Right kidney (tissue), 1 donor: ENCODE measurements at regions not wholly inside any gene's neighbourhood (a gene's known extent, or its start where the extent isn't known, plus 50 kb on each side); places are given as distances from the start of the nearest gene placed in this dataset.
"Not testable (repeated sequence)": the region's sequence is repeated elsewhere in the genome, so short reads cannot be mapped to it uniquely, and the experiment has no call there.

ENCODE experiments used
- DNase-seq: peaks from one replicate; pipeline ENCODE4 v3.0.0-alpha.2; 2016

DNA sequence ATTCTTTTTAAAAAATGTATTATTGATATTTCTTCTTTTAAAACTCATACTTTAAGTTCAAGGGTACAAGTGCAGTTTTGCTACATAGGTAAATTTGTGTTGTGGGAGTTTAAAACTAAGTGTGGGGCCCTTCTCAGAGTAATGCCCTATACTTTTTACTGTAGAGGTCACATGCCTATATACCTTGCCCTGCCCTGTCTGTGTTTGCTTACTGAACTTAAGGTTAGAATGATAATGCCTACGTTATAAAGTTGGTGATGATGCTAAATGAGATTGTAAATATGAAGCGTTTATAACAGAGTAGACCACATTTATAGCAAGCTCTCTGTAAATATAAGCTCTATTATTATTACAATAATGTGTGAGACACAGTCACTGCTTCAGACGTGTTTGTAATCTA lies 261.9 kb downstream of the RASSF9 start:
- DNase-seq: no peak

DNA sequence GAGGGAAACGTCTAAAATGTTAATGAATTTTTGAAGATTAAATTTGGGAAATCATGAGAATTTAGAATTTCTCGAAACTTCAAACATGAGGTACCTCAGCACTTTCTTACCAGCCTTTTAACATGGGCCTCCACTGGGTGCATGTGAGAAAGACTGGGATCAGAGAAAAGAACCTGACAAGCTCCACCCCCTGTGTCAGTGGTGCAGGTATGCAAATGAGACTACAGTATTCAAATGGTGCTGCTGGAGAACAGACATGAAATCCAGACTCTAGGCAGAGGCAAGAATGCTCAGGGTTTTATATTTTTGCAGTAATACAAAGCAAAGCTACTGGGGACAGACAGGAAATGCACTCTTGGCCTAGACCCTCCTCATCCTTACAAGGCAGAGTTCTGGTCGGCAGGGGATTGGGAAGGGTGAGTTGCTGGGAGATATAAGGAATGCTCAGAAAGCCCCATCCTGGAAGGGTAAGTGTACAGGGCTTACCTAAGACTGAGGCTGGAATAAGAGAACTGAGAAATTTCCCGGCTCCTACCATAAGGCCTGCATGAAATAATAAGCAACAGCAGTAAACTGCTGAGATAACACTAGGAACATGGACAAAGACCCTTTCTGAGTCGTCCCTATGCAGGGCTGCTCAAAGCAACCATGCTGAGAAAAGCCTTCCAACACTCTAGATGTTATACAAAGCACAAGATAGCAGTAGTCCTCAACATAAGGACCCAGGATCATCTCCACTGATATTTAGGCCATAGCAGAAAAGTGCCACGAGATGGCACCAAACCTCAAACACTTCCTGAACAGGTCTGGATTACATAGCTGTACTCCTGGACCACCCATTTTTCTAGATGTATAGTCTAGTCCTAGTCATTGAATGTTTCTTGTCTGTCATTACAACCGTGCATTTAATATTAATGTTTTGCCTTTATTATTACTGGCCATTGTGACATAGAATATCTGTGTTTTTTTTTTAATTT lies 260.8 kb downstream of the RASSF9 start:
- peak; percentile 17 for DNase-seq

DNA sequence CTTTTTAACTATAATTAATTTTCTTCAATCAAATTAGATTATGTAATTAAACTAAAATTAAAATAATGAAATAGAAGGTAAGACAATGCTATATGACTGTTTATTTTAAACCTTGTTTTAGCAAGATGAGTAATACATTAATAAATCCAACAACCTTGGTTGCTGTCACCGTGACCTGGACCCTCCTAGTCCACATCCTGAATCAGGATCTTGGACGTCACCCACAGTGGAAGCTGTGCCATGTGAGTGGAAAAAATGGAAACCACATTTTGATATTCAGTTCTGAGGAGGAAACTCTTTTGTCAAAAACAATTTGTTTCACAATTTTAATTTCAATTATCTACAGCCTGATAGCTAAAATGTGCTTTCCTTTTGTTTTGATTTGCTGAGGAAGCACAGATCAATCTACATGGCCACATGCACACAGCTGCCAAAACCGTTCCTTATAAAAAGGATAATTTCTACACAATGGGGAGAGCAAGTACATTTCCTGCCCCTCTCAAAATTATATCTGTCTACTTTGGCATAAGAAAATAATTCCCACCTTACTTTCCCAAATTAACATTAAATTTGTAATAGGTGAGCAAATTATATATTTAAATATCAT lies 255.5 kb downstream of the RASSF9 start:
- no peak for DNase-seq

DNA sequence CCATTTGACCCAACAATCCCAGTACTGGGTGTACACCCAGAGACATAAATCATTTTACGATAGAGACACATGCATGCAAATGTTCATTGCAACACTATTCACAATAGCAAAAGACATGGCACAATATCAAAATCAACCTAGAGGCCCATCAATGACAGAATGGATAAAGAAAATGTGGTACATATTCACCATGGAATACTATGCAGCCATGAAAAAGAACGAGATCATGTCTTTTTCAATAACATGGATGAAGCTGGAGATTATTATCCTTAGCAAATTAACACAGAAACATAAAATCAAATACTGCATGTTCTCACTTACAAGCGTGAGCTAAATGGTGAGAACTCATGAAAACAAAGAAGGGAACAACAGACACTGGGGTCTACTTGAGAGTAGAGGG lies 249.1 kb downstream of the RASSF9 start:
- no peak for DNase-seq

DNA sequence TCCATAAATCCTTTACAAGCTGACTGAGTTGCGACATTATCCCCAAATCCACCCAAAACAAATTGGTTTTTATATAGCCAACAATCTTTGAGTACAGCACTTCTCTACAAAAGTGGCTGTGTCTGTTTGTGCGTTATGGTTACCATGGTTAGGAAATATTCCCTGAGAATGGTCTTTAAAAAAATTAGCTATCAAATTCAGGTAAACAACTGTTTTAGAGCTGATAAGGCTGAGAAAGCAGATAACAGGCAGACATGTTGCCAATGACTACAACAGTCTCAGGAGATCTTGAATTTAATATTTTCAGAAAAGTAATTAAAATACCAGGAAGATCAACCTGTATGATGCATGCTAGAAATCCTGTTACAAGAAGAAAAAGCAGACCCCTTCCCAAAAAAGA lies 248.0 kb downstream of the RASSF9 start:
- DNase-seq: no peak

DNA sequence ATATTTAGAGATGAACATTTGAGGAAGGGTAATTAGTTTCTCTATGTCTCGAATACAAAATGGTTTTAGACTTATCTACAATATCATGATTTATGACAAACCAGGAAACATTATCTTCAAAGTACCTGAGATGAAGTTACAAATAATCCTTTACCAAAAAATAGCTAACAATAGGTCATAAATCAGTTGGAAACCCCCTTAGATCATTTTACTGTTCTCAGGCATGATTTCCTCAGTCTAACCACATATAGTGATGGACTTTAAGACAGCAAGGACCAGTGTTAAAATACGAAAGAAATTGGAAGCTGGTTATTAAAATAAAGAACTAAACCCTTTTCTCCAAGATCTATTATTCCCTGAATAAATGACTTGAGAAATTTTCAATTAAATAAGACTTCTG lies 235.4 kb downstream of the RASSF9 start:
- no peak for DNase-seq

DNA sequence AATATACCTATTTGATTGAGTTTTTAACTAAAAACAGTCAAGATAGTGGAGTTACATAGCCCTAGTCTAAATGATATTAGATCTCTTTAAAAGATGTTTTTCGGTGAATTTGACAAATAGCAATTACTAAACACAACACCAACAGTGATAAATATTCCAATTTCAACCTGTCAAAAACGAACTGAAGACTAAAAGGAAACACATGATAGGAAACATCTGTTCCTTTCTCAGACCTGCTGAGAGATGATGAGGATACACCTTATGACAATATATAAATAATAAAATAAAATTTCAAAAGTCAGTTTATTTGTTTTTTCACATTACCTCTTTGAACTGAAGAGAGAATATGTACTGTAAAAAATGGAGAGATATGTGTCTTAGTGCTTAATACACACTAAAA lies 232.7 kb downstream of the RASSF9 start:
- DNase-seq: no peak

DNA sequence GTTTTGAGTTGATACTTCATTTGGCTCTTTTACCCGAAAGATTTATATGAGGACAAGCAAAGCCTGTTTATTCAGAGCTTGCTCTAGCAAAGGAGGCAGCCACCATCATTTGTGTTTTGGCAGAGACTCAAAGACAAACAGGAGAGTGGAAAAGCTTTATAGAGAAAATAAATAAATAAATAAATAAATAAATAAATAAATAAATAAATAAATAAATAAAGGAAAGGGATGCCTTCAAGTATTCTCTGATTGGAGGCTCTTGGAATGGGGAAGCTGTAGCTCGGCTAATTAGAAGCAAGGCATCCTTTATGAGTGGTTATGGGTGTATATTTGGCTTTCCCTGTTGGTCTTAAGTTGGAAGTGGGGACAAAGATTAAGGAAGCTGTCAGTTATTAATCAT lies 229.8 kb downstream of the RASSF9 start:
- DNase-seq: no peak

DNA sequence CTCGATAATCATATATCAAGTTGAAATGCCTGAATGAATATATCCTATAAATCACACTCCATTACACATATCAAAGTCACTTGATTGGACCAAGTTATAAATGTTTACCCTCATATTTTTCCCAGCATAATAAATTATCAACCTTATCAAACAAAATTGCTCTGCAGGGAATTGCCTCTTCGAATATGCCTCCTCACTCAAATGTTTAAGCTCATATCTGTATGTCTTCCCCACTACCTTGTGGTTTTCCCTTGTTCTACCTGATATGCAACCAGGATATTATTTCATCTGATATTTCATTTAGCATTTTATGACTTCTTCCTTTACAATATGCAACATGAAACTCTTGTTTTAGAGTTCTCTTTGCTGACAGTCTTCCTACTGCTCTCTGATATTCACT lies 226.4 kb downstream of the RASSF9 start:
- DNase-seq: no peak

DNA sequence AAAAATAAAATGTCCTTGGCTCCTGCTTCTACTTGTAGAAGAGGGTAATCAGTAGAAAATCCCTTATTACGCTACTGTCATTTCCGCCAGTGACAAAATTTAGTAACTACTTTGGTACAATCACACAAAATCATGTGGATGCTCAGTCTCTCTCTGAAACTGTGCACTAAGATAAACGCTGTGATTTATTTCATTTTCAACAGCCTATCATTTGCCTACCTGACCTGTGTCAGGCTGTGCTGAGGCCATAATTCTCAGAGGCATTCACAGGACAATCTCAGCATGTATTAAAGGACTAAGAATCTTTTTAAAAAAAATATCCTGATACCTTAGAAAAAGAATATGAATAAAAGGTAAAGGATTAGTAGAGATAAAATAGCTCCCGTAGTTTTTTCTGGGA lies 226.0 kb downstream of the RASSF9 start:
- DNase-seq: no peak

DNA sequence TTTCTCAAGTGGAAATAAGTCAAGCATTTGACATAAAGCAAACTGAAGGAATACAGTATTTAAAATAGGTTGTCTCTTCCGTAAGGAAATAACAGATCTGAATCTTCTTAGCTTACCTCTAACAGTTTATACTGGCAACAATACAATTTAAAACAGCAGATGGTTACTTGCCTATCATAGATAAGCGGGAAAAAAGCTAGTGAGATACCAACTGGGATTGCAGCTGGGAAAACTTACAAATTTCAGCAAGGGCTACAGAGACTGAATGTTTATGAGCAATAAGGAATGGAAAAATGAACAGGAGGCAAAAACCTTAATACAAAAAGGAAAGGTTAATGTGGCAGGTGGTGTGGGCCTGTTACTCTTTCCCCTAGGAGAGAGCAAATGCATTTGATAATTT lies 220.0 kb downstream of the RASSF9 start:
- no peak for DNase-seq

DNA sequence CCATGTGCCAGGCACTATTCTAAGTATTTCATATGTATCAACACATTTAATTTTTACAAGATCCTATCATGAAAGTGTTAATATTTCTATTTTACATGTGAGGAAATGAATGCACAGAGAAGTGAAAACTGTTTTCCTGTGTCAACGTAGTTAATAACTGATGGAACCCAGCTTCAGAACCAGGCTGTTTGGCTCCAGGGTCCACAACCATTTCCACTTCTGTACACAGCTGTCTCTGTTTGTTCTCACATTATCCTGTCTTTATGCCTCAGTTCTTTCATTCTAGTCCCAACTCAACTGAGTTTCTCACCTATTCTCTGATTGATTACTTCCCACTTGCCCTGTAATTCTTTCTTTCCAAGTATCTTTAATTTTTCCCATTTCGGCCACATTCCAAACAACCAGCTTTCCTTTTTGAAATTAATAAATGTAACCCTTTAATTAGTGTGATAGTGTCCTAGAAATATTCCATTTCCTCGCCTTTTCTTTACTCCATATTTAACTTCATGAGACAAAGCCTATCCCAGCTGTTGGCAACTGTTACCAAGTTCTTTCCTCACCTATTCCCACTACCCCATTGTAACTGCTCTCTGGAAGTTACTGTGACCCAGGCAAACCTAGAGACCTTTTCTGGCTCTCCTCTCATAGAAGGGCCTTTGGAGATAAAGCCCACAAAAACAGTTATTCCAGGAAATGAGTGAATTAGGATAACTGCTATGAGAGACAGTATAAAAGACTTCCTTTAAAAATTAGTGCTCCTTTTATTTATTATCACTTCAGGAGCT lies 218.7 kb downstream of the RASSF9 start:
- DNase-seq: no peak

DNA sequence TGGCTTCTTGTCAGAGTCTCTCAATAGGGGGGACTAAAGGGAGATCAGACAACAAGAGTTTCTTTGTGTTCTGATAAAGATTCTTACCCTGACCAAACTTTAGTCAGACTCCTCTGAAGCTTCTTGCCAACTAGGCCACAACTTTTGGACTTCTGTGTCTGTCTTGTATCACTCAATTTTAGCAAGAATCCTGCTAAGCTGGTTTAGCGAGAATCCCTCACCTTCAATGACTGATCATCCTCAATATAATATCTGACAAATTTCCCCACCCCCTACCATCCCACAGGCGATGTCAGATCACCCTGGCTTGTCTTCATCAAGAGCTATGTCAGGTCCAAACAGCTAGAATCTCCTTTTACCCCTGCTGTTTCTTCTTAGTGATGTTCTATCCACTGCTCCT lies 215.2 kb downstream of the RASSF9 start:
- DNase-seq: no peak

DNA sequence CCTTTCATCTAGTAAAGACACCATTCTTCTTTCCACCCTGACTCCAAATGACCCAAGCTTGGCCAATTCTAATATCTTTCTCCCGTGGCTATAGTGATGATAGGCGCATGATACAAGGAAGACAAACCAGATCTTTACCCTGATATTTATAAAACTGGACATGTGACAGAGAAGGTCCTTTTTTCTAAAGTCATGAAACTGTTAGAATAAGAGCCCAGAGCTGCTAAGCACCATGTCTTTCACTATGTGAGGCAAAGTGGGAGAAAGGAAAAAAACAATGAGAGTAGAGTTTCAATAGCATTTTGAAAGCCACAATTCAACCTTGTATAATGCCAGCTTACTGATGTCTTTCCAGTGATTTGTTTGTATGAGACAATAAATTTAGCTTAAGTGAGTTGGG lies 212.4 kb downstream of the RASSF9 start:
- no peak for DNase-seq

DNA sequence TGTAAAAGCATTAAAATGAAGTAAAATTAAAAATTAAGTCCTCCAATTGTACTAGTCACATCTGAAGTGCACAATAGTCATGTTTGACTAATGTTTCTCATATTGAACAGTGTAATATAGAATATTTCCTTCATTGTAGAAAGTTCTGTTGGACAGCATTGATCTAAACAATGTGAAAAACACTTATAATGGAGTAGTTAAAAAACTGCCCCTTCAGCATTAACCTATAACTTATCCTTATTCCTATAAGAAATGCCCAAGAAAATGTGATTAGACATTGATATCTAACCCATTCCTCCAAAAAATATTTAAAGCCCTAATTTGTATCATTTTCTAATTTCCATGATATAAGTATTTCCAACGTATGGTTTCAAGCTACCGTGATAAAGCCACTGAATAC lies 210.7 kb downstream of the RASSF9 start:
- no peak for DNase-seq

DNA sequence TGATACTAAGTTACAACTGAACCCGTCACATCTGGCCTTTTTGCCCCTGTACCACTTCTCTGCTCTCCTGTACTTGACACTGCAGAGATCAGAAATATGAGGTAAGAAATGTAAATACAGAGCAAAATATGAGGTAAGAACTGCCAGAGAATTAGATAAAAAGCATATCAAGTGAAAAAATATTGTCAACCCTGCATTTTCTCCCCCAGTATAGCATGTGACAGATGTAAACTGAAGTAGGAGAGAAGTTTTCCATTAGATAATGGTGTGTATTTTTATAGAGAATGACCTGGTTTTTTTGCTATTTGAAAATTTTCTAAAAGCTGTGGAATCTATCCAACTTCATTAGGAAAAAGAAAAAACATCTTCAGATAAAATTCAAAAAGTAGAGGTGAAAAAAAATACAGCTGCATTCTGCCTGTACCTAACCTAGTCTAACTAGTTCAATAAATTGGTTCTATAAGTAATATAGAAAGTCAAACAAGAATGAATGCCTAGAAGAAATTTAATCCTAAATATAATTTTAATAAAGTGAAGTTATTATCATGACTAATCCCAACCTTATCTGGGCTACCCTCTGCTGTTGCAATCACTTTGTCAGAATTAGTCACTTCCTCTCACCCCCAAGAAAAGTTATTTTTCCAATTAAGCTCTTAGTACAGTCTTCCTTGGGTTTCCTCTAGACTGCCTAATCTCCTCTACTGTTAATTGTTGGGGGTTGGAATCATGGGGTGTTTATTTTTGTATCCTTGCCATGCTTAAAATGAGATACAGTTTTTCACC lies 210.0 kb downstream of the RASSF9 start:
- no peak for DNase-seq

DNA sequence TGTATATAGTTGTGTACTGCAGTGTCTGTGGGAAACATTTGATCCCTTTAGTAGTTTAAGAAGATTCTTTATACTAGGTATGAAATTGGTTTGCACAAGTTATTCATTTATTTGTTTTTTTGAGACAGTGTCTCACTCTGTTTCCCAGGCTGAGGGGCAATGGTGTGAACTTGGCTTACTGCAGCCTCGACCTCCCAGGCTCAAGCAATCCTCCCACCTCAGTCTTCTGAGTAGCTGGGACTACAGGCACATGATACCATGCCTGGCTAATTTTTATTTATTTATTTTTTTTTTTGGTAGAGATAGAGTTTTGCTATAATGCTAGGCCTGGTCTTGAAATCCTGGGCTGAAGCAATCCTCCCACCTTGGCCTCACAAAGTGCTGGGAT lies 209.4 kb downstream of the RASSF9 start:
- no peak for DNase-seq

DNA sequence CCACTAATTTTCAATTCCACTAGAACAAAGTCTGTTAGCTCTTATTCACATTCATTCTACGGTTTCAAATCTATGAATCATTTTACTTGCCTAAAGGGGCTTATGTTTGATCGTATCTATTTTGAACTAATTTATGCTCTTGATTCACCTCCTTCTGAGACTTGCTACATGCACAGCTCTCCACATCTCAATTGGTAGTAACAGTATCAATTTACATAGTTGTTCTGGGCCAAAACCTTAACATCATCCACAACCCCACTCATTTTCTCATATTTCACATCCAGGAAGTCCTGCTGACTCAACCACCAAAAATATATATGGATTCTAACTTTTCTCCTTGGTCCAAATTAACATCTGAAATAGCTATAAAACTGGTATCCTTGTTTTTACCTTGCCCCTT lies 208.6 kb downstream of the RASSF9 start:
- no peak for DNase-seq

DNA sequence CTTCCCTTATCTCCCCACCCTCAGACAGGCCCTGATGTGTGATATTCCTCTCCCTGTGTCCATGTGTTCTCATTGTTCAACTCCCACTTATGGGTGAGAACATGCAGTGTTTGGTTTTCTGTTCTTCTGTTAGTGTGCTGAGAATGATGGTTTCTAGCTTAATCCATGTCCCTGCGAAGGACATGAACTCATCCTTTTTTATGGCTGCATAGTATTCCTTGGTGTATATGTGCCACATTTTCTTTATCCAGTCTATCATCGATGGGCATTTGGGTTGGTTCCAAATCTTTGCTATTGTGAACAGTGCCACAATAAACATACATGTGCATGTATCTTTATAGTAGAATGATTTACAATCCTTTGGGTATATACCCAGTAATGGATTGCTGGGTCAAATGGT lies 207.6 kb downstream of the RASSF9 start:
- DNase-seq: not testable (repeated sequence)

DNA sequence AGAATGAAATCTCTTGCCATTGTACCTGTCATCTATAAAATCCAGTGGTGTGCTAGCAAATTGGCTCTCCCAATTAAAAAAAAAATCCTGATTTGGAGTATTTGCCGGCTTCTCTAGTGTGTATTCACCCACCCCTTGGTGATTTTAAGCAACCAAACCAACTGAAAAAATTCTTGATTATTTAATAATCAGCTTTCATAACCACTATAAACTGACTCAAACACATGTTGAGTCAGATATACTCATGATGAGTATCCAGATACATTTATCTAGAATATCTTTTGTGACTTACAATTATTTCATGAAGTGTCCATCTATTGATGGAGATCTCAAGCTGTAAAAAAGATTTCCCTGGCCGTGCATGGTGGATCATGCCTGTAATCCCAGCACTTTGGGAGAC lies 205.4 kb downstream of the RASSF9 start:
- DNase-seq: no peak

DNA sequence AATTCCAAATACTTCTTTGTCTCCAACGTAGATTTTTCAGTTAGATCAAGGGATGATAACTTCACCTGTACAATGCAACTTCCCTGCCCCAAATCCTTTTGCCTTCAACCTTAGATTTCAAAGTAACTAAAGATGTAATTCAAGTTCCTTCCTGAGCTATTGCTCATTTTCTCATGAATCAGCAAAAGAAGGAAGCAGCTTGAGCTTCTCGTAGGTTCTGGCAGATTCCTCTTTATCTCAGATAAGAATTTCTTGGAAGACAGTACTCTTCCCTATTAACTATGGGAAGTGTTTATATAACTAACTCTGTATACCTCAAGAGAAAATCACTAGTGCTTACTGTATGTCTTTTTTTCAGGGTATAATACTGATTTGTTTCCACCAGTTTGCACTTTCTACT lies 203.8 kb downstream of the RASSF9 start:
- no peak for DNase-seq

DNA sequence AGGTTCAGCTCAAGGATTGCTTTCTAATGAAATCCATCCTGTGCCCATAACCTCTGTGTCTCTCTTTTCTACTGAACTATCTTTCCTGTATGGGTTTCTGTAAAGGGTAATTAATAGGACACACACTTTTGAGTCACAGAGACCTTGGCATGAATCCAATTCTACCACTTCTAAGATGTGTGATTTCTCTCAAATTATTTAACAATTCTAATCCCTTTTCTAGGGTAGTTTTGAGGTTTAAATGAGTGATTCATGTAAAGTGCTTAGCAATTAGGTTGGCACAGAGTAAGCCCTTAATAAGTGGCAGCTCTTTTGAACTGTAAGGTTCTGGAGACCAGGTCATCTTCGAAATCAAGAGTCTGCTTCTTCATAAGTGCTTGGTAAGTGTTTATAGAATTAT lies 202.7 kb downstream of the RASSF9 start:
- no peak for DNase-seq

DNA sequence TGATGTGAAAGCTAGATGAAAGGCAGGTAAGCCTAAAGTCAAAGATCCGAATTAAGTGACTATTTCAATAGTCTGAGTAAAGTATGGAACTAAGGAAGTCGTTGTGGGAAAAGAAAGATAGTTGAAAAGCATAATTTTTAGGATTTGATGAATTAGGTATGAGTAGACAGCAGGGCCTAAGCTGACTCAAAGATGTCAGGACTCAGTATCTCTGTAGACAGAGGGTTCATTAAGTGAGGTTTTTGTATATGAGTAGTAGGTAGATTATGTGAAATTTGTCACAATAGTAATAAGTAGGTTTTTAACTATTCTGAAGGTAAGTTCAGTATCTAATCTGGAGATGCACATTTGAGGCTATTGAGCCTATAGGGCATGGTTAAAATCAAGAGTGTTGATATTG lies 196.4 kb downstream of the RASSF9 start:
- DNase-seq: no peak
